HG03575 (cell line): ENCODE measurements at regions not wholly inside any gene's neighbourhood (a gene's known extent, or its start where the extent isn't known, plus 50 kb on each side); places are given as distances from the start of the nearest gene placed in this dataset.

Experiments used
- ATAC-seq: cut with Tn5 transposase; IDR thresholded peaks from one replicate; pipeline ENCODE4 v1.9.1; 2021; ENCODE audit not compliant: unreplicated experiment, insufficient number of reproducible peaks, low FRiP score; ENCODE audit errors: extremely low read depth

GRCh38 chr10:78582540-78582939 is 486.2 kb upstream of the ZMIZ1 start:
- no peak for ATAC-seq

GRCh38 chr10:78584266-78584665 is 484.5 kb upstream of the ZMIZ1 start:
- no peak for ATAC-seq

- ATAC-seq = no peak
Observed at GRCh38 chr10:78584681-78585080, 484.1 kb upstream of the ZMIZ1 start.

GRCh38 chr10:78585952-78586351 is 482.8 kb upstream of the ZMIZ1 start:
- no peak for ATAC-seq

GRCh38 chr10:78588194-78588811 is 480.5 kb upstream of the ZMIZ1 start:
- no peak for ATAC-seq

GRCh38 chr10:78589687-78590086 is 479.1 kb upstream of the ZMIZ1 start:
- no peak for ATAC-seq

GRCh38 chr10:78591066-78591465 is 477.7 kb upstream of the ZMIZ1 start:
- ATAC-seq = no peak

GRCh38 chr10:78594559-78595268 is 474.1 kb upstream of the ZMIZ1 start:
- ATAC-seq = no peak

- ATAC-seq = no peak
Observed at GRCh38 chr10:78595269-78595619, 473.5 kb upstream of the ZMIZ1 start.

- no peak for ATAC-seq
Observed at GRCh38 chr10:78596556-78596955, 472.2 kb upstream of the ZMIZ1 start.

GRCh38 chr10:78597796-78598555 is 470.8 kb upstream of the ZMIZ1 start:
- ATAC-seq = no peak

- ATAC-seq = no peak
Observed at GRCh38 chr10:78599122-78599853, 469.5 kb upstream of the ZMIZ1 start.

GRCh38 chr10:78600121-78600665 is 468.6 kb upstream of the ZMIZ1 start:
- no peak for ATAC-seq

GRCh38 chr10:78600740-78601139 is 468.0 kb upstream of the ZMIZ1 start:
- ATAC-seq = no peak

- ATAC-seq = no peak
Observed at GRCh38 chr10:78602201-78602932, 466.4 kb upstream of the ZMIZ1 start.

- ATAC-seq = no peak
Observed at GRCh38 chr10:78604286-78604685, 464.5 kb upstream of the ZMIZ1 start.

GRCh38 chr10:78604721-78605120 is 464.0 kb upstream of the ZMIZ1 start:
- no peak for ATAC-seq

GRCh38 chr10:78605800-78606350 is 462.9 kb upstream of the ZMIZ1 start:
- ATAC-seq = no peak
